NCI-H526 (cell line): ENCODE measurements at regions not wholly inside any gene's neighbourhood (a gene's known extent, or its start where the extent isn't known, plus 50 kb on each side); places are given as distances from the start of the nearest gene placed in this dataset.

Experiments used
- DNase-seq, 2 experiments: peaks; one replicate each; lab custom pipeline; 2025; lab: John Stamatoyannopoulos, UW

- no peak for DNase-seq
Measured at GRCh38 chr1:199746666-199747384, 280.7 kb upstream of the NR5A2 start.

GRCh38 chr1:199747984-199748383, 279.5 kb upstream of the NR5A2 start:
- no peak for DNase-seq

- no peak for DNase-seq
Measured at GRCh38 chr1:199751506-199751905, 276.0 kb upstream of the NR5A2 start.

- no peak for DNase-seq
Measured at GRCh38 chr1:199751962-199752687, 275.4 kb upstream of the NR5A2 start.

- DNase-seq, result no peak
Measured at GRCh38 chr1:199752688-199753027, 274.9 kb upstream of the NR5A2 start.

- DNase-seq, result no peak
Measured at GRCh38 chr1:199753513-199753912, 274.0 kb upstream of the NR5A2 start.

- DNase-seq, result no peak
Measured at GRCh38 chr1:199756066-199756465, 271.4 kb upstream of the NR5A2 start.

GRCh38 chr1:199758626-199759255, 268.8 kb upstream of the NR5A2 start:
- no peak for DNase-seq

GRCh38 chr1:199759268-199759730, 268.2 kb upstream of the NR5A2 start:
- DNase-seq, result no peak

- DNase-seq, result no peak
Measured at GRCh38 chr1:199762572-199762971, 264.9 kb upstream of the NR5A2 start.

GRCh38 chr1:199766218-199766792, 261.2 kb upstream of the NR5A2 start:
- no peak for DNase-seq

- DNase-seq, result no peak
Measured at GRCh38 chr1:199767700-199768099, 259.8 kb upstream of the NR5A2 start.

GRCh38 chr1:199774433-199775089, 252.9 kb upstream of the NR5A2 start:
- DNase-seq, result no peak

- DNase-seq, result no peak
Measured at GRCh38 chr1:199776768-199777497, 250.6 kb upstream of the NR5A2 start.

GRCh38 chr1:199778324-199778955, 249.1 kb upstream of the NR5A2 start:
- no peak for DNase-seq

- no peak for DNase-seq
Measured at GRCh38 chr1:199780091-199780490, 247.4 kb upstream of the NR5A2 start.

- DNase-seq, result no peak
Measured at GRCh38 chr1:199780948-199781670, 246.4 kb upstream of the NR5A2 start.

GRCh38 chr1:199784138-199784895, 243.2 kb upstream of the NR5A2 start:
- no peak for DNase-seq

- no peak for DNase-seq
Measured at GRCh38 chr1:199786695-199787094, 240.8 kb upstream of the NR5A2 start.

GRCh38 chr1:199789141-199789540, 238.4 kb upstream of the NR5A2 start:
- DNase-seq, result no peak
